ENCODE measurements at regions not wholly inside any gene's neighbourhood (a gene's known extent, or its start where the extent isn't known, plus 50 kb on each side); places are given as distances from the start of the nearest gene placed in this dataset.

- TF ChIP-seq CTCF (IDR thresholded peaks at IDR 0.05) (no peak), POLR2A (IDR thresholded peaks at IDR 0.05) (no peak), EP300 (IDR thresholded peaks at IDR 0.05) (no peak), POLR2AphosphoS5 (IDR thresholded peaks at IDR 0.05) (no peak)
Observed at GRCh38 chr1:106646816-106647215, 409.7 kb upstream of the PRMT6 start.
